Stimulated activated CD8-positive, alpha-beta memory T cell treated with anti-CD3 and anti-CD28 coated beads, Interleukin-7, amount 100 ng/mL, for 4 hours (primary cell): ENCODE measurements at regions not wholly inside any gene's neighbourhood (a gene's known extent, or its start where the extent isn't known, plus 50 kb on each side); places are given as distances from the start of the nearest gene placed in this dataset.

Source experiments
- DNase-seq, 2 donors: peaks; one replicate each; pipeline ENCODE4 v3.0.0-alpha.2; 2020; ENCODE audit warnings: low read depth in 2 of 2

DNA sequence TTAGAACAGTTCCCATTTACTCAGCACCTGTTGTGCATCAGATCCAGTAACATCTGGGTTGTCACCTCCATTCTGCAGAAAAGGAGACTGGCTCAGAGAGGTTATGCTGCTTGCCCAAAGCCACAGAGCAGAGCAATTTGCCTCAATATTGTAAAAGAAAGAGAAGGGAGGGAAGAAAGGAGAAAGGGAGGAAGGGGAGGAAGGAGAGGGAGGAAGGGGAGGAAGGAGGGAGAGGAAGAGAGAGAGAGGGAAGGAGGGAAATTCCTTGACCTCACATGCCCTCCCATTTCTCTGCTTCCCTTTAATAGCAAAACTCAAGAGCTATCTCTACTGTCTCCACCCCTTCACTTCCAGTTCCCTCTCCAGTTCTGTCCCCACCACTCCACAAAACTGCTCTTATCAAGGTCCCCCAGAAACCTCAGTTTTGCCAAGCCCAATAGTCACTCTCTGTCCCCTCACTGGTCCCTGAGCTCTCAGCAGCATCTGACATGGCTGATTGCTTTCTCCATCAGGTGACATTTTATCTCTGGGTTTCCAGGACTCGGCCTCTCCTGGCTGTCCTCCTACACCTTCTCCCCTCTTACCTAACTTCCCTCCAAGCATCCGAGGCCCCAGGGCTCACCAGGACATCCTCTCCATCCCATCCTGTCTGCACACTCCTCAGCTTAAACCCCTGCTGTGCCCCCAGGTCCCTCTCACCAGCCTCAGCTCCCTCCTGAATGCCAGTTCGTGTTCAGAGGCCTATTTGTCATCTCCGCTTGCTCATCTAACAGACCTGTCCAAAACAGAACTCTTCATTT, 104.7 kb upstream of the LINGO1 start:
- no peak for DNase-seq

DNA sequence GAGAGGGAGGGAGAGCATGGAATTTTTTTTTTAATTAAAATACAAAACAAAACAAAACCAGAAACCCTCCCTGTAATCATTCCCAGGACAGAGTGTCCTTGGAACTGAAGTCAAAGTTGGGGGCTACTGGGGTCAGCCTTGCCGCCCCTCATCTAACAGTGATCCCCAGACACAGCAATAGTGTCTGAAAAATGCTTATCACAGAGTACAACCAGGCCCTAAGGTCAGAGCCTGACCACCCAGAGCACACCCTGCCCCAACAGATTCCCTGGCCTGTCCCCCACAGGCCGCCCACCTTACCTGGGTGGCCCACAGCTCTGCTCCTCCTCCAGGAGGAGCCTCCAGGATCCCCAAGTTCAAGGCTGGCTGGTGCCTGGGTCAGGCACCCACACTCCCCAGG, 101.6 kb upstream of the LINGO1 start:
- no peak for DNase-seq

DNA sequence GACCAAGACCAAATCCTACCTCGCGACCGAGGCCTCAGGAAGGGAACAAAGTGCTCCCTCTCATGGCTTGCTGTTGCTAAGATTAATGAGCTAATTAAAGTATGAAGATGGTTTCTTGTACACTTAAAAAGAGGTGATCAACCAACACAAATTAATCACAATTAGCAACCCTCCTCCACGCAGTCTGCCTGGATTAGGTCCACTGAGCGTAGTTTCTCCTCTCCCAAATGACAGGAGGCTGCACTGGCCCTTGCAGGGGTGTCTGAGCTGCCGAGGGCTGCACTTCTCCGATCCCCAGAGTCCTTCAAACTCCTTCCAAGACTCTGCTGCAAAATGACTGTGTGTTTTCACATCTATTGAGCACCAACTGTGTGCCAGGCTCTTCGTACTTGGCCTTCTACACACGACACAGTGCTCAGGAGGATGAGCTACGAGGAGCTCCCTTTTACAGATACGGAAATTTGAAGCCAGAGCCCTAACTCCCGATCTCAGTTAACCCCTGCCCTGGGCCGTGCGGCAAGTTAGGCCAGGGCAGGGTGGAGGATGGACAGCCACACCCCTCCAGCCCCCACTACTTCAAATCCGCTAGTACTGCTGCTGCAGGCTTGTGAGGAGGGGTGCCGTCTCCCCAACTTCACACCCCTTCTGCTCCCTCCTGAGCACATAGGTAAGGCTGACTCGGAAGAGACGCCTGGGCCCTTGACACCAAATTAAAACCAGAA, 101.0 kb upstream of the LINGO1 start:
- DNase-seq = no peak

DNA sequence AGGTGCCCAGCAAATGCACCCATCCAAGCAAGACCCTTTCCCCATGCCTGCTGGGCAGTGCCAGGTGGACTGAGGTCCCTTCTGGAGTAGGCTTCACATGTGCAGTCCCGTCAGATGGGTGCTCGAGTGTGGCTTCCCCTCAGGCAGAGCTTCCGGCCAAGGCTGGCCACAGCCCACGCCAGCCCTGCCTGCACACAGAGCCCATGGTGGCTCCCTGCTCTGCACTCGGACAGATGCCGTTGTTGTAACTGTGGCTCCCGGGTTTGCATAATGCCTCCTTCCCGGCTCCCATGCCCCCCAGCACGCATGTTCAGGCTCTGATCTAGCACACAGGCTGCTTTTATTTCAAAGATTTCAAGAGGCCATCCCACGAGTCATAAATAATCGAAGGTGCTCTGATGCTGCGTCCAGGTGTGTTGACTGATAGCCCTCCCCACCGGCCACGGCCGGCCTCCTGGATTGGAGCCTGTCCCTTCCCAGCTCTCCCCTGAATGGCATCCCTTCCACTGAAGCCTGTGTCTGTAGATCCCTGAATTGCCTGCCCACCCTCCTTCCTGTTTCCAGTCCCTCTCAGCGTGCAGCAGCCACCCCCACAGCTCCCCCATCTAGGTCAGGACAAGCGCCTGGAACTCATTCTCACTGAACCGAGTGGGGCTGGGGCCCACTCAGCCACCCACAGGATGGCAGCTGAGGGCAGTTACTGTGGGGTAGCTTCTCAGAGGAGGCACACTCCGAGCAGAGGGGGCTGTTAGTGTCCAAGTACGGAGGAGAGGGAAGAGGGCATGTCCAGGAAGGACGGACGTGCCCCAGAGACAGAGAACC, 100.0 kb upstream of the LINGO1 start:
- DNase-seq = no peak

DNA sequence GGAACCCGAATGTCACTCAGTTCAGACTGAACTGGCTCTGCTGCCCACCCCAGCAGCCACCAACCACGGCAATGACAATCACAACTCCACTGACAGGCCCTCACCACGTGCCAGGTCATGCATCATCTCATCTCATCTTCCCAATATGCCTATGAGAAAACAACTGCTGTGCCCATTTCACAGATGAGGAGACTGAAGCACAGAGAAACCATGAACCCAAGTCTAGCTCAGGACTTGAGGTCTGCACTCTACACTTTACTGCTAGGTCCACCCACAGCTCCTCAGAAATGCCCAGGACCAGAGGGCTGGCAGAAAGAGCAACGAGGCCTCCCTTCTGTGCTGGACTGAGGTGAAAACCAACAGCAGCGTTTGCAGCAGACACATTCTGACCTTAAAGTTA, 99.2 kb upstream of the LINGO1 start:
- no peak for DNase-seq

DNA sequence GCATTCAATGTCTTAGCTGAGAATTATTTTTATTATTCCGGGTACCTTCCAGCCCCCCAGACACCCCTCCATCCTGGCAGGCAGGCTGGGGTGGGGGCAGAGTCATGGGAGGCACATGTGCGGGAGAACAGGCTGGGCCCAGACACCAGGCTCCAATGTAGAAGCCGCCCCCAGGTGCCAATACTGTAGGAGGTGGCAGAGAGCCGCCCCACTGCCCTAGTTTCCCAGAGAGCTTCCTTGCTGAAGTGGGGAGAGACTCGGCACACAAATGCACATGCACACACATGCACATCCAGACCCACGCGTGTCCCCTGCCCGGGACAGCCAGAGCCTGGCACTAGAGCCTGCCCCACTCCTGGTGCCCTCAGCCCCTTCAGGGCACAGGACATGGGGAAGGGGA, 98.4 kb upstream of the LINGO1 start:
- DNase-seq = no peak

DNA sequence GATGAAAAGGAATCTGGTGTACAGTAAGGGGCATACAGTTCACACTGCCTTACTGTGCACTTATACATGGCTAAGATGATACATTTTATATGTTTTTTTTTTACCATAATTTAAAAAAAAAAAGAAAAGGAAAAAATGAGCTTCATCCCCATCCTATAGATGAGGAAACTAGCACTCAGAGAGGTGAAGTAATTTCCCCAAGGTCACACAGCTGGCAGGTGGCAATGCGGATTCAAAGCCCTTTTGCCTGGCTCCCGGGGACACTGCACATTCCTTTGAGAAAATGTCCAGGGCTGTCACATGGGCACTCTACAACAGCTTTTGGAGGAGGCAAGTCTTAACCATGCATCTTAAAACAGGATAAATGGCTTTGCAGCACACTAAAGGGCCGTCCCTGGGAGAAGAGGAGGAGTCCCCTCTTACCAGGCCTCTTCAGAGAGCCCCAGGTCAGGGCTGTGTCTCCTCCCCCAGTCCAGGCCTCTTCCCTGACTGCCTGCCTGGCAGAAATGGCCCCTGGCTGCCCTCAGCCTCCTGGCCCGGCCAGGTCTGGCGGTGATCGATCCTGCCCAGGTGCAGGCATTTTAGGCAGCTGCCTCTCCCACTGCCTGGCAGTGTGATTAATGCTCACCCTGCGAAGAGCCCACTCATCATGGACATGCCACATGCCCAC, 95.1 kb upstream of the LINGO1 start:
- DNase-seq = no peak

DNA sequence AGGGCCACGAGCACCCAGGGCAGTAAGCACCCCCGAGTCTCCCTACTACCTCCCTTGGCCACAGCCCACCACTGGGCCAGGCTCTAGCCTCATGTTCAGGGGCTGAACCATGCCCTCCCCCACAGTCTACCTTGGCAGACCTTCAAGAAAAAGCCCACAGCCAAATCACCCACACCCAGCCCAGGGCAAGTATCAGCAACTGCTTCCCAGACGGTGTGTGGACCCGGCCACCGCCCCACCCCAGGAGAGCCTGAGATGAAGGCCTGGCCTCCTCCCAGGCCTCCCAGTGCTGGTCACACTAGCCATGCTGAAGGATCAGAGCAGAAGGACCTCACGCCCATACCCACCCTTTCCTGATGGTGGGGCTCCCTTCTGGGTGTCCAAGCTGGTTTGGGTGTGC, 92.0 kb upstream of the LINGO1 start:
- no peak for DNase-seq

DNA sequence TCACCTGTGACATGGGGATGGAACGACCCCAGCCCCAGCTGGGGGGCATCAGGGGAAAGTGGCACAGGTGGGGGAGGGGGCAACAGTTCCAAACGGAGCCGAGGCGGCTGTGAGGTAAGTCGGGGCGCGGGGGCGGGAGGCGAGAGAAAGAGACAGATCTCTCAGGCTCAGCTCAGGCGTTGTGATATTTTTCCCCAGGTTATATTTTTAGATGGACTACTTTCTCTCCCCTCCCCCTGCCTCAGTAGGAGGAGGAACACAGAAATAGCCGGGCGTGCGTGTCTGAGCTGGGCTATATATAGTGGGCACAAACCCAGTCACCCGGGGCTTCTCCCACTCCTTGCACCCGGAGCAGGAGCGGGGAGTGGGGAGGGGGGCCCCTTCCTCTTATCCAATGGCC, 91.0 kb upstream of the LINGO1 start:
- no peak for DNase-seq

DNA sequence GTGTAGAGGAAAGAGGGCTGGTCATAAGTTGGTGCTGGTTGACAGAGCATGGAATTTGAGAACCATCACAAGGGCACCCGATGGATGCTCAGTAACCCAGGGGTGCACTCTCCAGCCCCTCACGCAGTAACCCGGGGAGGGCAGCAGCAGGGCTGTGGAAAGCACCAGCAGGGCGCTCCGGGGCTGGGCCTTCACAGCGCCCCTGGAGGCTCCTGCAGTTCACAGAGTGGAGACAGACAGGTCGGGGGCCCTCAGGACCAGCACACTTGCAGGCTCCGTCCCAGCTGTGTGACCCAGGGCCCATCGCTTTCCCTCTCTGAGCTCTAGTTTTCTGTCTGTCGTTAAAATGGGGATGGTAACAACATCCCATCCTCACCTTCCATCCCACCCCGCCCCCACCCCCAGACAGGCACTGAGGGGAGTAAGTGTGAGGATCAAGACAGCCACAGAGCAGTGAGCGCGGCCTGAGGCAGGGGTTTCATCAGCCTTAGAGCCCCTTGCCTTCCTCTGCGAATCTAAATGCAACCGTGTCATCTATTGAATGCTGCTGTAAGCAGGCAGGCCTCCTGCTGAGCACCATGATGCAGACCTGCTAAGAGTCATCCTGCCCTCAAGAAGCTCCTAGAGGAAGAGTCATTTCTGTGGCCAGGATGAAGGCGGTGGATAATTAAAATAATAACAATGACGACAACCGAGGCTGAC, 90.2 kb upstream of the LINGO1 start:
- no peak for DNase-seq

DNA sequence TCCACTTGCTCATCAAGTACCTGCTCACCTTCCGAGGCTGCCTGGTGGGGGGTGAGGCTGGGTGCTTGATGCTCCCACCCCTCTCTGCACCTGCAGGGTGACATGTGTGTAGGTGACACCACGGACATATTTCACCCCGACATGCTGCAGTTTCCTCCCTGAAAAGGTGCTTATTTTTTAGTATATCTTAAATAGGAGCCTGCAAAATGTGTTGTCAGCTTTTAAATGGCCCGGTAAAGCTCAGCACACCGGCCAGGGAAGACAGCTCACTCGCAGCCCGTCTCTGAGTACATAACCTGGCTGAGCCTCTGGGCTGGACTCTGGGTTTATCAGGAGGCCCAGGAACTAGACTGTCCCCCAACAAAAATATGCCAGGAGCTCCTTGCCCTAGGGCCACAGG, 89.3 kb upstream of the LINGO1 start:
- DNase-seq = no peak

DNA sequence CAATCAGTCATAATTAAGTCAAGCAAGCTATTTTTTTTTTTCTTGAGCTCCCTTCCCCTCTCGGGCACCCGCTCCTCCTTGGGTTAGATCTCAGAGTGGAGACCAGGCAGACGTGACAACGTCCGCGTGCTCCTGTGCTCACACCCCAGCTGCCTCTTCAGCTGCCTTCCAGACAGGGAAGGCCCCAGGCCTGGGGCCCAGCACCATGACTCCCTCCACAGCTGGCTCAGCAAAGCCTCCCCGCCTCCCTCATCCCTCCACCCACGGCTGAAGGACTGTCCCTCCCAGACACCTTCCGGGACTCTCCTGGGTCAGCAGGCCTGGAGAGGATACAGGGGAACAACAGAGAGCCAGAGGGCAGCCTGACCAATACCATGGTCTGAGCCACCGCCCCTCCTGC, 87.9 kb upstream of the LINGO1 start:
- no peak for DNase-seq

DNA sequence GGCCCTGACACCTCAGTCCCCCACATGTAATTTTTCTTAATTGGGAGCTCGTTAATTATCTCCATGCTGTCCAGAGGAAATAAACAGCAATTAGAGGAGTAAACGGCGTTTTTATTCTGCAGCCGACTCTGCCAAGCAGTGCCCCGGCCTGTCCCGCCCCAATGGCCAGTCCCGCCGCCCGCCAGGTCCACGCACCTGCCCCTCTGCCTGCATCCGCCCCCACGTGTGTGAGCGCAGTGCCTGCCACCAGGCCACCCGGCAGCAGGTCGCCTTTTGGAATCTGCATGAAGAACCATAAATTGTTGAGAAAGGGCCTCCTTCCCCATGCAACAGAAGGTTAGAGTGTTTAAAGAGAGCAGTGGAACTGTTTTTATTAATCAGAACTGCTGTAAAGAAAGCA, 87.5 kb upstream of the LINGO1 start:
- DNase-seq = no peak

DNA sequence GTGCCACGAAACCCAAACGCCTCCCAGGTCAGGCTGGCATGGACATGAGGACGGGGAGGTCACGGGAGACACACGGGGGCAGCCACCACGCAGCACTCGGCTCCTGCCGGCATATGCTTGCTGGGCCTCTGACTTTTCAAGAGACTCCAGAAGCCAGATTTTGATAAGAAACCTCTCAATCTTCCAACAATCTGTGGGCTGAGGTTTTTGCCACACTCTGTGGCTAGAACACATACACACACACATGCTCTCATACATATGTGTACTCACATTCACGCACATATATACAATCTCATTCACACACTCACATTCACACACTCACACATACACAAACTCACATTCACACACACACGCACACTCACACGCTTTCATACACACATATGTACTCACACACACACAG, 86.7 kb upstream of the LINGO1 start:
- DNase-seq = no peak

DNA sequence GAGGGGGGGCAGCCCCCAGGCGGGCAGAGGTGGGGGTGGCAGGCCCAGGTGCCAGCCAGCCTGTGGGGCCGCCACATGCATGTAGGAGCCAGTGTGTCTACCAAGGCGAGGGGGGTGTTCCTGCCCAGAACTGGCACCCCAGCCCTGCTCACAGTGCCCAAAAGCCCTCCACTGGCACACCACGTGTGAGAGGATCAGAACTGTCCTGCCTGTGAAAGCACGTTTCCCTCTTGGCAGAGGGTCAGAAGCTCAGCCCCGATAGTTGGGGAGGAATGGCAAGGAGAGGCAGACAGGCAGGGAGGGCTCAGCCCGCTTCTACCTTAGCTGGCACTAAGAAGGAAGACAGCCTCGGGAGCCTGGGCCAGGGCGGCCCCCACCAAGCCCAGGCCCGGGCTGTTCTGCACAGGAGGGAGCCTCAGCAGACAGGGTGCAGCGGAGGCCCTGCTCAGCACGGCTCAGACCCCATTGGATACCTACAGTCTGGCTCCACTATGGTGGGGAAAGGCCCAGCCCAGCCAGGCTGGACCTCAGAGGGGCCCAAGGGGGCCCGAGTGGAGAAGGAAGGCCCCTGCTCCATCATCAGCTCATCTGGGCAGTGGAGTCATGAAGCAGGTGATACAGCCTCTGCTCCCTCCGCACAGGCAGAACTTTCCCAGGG, 84.8 kb upstream of the LINGO1 start:
- DNase-seq = no peak

DNA sequence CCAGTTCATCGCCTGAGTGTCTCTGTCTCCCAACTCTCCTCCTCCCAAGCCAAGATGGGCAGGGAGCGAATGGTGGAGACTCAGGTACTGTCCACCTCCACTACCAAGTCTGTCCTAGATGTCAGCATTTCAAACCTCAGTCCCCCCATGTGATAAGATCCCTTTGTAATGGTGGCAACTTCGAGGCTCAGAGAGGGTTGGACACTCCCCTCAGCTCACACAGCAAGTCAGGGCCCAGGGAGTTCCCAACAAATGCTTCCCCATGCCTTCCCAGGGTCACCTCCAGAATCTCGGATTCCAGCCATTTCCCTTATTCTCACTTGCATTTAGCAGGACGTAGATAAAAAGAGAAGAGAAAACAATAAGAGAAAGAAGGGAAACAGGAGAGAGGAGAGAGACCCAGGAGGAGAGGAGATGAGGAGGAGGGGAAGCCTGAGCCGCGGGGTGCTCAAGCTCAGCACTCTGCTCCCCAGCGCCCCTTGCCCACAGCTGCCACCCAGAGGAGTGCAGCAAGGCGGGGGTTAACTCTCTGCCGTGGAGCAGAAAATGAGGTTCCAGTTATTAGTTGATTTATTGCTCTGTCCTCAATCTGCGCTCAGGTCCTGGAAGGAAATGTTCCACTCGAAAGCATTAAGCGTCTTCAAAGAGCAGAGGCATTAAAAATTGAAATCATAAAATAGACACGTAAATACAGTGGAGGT, 84.1 kb upstream of the LINGO1 start:
- DNase-seq = no peak

DNA sequence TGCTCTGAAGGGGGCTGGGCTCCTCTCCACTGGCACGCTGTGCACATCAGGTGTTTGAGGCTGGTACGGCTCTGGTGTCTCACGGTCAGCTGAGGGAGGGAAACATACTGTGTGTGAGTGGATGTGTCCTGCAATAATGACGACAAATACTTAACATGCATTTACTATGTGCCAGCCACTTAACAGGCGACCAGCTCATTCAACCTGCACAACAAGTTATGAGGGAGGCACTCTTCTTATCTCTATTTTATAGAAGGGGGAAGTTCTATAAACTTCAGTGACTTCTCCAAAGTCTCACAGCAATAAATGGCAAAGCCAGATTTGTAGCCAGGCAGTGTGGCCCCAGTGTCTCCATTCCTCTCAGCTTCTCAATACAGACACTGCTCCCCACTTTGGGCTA, 83.1 kb upstream of the LINGO1 start:
- DNase-seq = no peak

DNA sequence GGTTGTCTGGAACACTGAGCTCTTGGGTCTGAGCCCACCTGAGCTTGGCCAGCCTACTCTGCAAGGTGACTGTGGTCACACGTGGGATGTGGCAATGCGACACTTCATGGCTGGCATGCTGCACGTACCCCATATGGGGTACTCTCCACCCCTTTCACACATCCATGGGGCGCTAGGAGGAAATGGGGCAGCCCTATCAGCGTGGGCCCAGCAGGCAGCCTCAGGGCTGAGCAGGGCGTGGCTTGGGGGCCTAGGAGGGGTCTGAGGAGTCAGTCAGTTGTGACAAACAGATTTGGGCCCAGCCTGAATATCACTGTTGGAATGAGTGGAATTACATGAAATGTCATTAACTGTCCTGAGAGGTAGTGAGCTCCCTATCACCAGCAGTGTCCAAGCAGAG, 82.3 kb upstream of the LINGO1 start:
- no peak for DNase-seq

DNA sequence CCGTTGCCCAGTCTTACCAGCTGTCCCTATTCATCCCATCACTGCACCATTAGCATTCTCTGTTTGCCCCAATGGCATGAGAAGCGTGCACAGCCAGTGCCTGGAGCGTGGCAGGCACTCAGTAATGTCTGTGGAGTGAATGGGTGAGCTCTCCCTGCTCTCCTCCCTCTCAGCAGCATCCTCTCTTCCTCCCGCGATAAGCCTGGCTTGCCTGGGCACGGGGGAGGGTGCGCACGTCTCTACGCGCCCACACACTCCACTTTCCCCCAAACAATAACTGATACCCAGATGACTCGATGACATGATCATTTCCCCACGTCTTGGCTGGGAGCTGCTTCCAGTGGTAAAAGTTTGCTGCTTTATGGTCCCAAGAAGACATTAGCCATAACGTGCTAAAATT, 81.8 kb upstream of the LINGO1 start:
- no peak for DNase-seq

DNA sequence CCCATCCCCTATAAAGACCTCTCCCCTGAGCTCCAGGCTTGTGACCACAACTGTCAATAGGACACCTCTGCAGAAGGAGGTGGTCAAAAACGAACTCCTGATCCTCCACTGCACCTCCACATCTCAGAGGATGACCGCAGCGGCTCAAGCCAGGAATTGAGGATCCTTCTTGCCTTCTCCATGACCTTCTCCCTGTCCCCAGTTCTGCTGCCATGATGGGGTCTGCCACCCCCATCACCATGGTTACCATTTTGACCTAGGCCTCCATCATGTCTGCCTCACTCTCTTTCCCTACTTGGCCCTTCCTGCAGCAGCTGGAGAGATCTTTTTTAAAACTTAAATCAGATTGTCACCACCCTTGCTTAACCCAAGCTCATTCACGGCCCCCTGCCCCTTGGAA, 81.3 kb upstream of the LINGO1 start:
- no peak for DNase-seq
